ENCODE measurements at regions not wholly inside any gene's neighbourhood (a gene's known extent, or its start where the extent isn't known, plus 50 kb on each side); places are given as distances from the start of the nearest gene placed in this dataset.
A peak's percentile ranks its signal among the peaks of the same experiment; 100 is the strongest.
"Not testable (repeated sequence)": the region's sequence is repeated elsewhere in the genome, so short reads cannot be mapped to it uniquely, and the experiment has no call there.

DNA sequence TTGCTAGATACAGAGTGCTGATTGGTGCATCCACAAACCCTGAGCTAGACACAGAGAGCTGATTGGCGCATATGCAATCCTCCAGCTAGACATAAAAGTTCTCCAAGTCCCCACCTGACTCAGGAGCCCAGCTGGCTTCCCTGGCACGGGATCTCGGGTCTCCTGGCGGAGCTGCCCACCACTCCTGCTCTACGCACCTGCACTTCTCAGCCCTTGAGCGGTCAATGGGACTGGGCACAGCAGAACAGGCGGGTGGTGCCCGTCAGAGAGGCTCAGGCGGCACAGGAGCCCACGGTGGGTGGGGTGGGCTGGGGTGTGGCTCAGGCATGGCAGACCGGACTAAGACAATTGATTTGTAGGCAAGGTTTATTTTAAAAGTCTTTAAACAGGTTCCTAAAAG is 1365.5 kb downstream of the FAM181B start:
- no peak for DNase-seq

DNA sequence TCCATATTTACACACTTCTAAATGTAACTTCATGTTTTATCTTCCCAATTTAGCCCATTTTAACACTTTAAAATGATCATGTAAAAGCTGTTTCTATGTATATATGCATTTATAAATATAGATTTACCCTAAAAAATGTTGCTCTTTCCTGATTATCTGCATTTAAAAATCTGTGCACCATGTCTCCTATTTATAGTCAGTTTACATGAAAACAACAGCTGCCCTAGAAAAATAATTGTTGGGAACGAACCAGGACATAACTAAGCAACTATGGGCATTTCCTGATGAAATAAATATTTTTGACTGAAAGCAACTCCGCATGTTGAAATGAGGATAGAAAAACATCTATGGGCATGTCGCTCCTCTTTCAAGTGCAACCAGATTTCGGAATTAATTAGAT is 1368.2 kb downstream of the FAM181B start:
- DNase-seq: no peak

GRCh38 chr11:81359476-81359875 is 1374.2 kb downstream of the FAM181B start:
- no peak for DNase-seq

DNA sequence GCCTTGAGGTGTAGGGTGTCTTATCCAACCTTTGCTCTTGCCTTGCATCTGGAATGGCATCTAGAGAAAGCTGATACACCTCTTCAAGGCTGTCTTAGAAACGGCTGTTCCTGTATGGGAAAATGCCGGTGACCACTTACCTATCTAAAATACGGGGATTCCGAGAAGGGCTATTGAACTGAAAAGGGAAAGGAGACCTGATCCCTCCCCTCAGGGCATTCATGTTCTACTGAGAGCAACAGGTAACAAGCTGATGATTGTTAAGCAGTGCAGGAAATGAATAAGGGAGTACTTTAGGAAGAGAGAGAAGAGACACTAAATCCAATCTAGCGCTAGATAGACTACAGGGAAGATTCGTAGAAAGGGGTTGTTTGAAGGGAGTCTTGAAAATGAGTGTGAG is 1388.1 kb downstream of the FAM181B start:
- DNase-seq: no peak

- no peak for DNase-seq
Observed at GRCh38 chr11:81342966-81343365, 1390.7 kb downstream of the FAM181B start.

DNA sequence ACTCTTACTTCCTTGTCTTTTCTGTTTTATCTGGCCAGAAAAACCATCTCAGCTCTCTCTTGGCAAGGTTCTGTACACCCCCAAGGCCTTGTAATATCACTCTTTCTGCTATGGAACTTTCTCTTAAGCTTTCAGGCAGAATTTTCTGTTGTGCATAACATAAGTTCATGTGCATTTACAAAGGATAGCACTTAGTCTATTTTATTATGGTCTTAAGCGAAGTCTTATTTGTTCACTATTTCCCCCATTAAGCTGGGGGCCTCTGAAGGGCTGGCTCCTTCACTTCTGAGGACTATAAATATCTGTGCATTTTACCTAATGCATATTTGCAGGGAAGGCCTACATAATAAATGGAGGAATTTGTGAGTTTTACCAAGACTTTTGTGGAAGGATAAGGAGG is 1393.4 kb downstream of the FAM181B start:
- no peak for DNase-seq

DNA sequence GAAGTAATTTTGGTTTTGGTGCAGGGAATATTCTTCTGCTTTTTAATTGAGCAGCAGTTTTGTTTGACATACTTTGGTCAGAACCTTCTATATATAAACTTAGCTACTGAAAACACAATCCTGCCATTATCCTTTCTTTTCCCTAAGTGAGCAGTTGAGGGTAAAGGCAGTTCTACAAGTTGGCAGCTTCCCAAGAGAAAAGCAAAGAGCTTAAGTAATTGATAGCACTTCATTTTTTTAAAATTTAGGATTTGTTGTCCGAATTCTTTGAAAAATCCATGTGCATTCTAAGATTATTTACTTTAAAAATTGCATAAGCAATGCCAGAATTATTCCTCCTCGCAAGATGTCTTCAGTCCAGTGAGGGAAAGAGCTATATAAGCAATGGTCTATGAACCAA is 1394.1 kb downstream of the FAM181B start:
- DNase-seq: no peak

- no peak for DNase-seq
Observed at GRCh38 chr11:81337756-81338155, 1395.9 kb downstream of the FAM181B start.

GRCh38 chr11:81332276-81332675 is 1401.4 kb downstream of the FAM181B start:
- DNase-seq: no peak

GRCh38 chr11:81331611-81332235 is 1401.9 kb downstream of the FAM181B start:
- no peak for DNase-seq

- no peak for DNase-seq
Observed at GRCh38 chr11:81331088-81331487, 1402.6 kb downstream of the FAM181B start.

GRCh38 chr11:81303038-81303664 is 1430.5 kb downstream of the FAM181B start:
- no peak for DNase-seq

DNA sequence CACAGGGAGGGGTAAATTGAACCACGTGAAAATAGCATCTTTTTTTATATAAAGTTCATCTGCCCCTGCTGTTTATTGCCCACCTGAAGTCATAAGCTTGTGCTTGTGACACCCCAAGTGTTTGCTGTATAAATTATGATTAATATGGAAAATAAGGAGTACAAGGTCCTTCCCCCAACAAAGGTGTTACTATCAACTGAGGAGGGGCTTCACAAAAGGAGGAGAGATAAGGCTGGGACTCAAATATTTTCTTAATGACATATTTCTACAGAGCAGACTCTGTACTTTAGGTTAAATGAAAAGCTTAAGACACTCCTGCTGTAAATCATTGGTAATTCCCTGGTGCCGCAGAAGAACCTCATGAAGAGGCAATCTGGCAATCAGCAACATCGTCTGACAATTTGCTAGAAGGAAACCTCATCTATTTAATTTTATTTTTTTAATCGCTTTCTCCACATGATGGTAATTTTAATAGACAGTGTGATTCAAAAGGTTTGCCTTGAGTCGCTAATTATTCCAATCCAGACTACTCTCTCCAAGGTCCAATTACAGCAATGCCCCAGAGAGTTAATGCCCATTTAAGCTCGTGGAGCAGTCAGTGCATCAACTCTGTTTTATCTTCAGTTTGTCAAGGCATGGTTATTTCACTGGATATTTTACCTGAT is 1432.4 kb downstream of the FAM181B start:
- DNase-seq: no peak

- DNase-seq: no peak
Observed at GRCh38 chr11:81286959-81287358, 1446.7 kb downstream of the FAM181B start.

GRCh38 chr11:81286550-81286949 is 1447.1 kb downstream of the FAM181B start:
- no peak for DNase-seq

DNA sequence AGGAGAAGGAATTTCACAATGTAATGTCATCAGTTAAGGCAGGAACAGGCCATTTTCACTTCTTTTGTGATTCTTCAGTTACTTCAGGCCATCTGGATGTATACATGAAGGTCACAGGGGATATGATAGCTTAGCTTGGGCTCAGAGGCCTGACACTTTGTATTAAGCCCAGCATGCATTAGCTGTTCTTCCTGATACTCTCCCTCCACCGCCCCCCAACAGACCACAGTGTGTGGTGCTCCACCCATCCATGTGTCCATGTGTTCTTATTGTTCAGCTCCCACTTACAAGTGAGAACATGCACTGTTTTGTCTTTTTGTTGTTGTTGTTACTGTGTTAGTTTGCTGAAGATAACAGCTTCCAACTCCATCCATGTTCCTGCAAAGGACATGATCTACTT is 1453.4 kb downstream of the FAM181B start:
- DNase-seq: not testable (repeated sequence)

DNA sequence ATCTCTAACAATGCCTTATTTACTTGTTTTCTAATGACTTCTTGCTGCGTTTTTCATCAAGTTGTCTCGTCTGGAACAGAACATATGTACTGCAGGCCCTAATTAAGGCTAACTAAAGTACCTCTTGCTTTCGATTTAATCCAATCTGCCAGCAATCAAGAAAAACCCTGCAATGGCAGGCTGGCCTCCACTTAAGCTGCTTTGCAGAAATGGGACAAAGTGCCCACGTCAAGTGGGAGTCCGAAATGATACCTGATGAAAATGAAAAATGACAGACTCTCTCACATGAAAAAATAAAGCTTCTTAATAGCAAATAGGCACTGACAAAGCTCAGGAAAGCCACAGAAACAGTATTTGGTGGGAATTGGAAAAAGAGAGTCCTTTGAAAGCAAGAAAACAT is 1454.7 kb downstream of the FAM181B start:
- no peak for DNase-seq

GRCh38 chr11:81270686-81271085 is 1463.0 kb downstream of the FAM181B start:
- DNase-seq: no peak

GRCh38 chr11:81267246-81267645 is 1466.4 kb downstream of the FAM181B start:
- DNase-seq: no peak

DNA sequence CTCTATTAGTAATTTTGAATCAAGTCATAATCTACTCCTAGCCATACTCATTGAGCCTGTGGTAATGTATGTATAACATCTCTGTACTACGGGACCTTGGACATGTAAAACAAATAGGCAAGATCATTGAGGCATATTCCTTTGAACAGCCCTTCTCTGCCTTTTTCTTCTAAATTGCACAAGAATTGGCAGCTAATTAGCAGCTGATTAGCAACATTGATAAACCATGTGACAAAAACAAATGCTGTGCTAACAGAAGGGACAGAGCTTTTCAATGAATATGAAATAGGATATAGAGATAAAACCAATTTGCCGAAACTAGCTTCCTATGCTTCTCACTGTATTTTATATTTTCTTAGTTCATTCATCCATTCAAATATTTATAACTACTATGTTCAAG is 1474.2 kb downstream of the FAM181B start:
- DNase-seq: no peak

DNA sequence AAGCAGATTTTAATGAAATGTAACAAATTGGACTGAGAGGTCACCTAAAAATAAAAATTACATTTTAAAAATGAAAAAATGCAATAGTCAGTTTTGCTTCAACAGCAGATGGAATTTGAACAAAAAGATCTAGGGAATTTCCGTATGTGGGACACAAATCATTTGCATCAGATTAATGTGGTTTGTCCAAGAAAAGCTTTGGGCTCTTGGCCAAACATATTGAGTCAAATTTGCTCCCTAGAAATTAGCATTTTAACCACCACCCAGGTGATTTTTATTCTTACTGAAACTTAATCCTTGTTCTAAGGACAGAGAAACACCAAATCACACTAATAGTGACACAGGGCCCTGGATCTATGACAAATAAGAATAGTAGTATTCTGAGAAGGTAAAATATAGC is 1477.8 kb downstream of the FAM181B start:
- peak; percentile 27 for DNase-seq

DNA sequence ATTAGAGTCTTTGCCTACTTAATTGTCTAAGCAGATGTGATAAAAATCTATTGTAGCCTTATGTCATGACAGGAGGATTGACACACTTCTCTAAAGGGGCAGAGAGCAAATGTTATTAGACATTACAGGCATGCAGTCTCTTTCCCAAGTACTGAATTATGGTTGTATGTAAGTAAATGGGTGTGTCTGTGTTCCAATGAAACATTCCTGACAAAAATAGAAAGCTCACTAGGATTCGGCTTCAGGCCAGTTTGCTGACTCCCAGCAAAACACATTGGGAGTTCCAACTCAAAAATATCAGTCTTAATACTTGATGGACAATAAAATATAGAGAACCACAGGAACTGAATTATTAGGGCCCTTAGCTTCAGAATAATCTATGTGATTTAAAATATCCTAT is 1480.4 kb downstream of the FAM181B start:
- DNase-seq: no peak

GRCh38 chr11:81246941-81247340 is 1486.7 kb downstream of the FAM181B start:
- no peak for DNase-seq

- no peak for DNase-seq
Observed at GRCh38 chr11:81245791-81246190, 1487.9 kb downstream of the FAM181B start.

All from NCI-H1048 (cell line).